ENCODE measurements at regions not wholly inside any gene's neighbourhood (a gene's known extent, or its start where the extent isn't known, plus 50 kb on each side); places are given as distances from the start of the nearest gene placed in this dataset.

- Histone ChIP-seq H3K4me3 (ENCODE audit: insufficient read depth, low read length, poor library complexity, severe bottlenecking) (no peak overlapping the region), H3K9me2 (replicated peaks; ENCODE audit: insufficient read depth, low read length) (no peaks in the 10 kb centered on the region), H4K20me1 (ENCODE audit: low read depth, low read length) (no peaks in the 10 kb centered on the region), H3K27ac (ENCODE audit: low read depth, low read length) (no peak overlapping the region), H3K9ac (ENCODE audit: low read length) (no peak overlapping the region), H3F3A (ENCODE audit: insufficient read depth) (no peaks in the 10 kb centered on the region), H3K4me2 (ENCODE audit: low read depth, low read length, poor library complexity, severe bottlenecking) (no peak overlapping the region), H2AFZ (ENCODE audit: low read depth, low read length, severe bottlenecking) (no peak overlapping the region), H3K36me3 (ENCODE audit: low read length) (no peaks in the 10 kb centered on the region), H3K27me3 (ENCODE audit: low read length) (no peaks in the 10 kb centered on the region), H3K9me3 (ENCODE audit: insufficient read depth, low read length) (no peaks in the 10 kb centered on the region), H3K79me2 (ENCODE audit: insufficient read depth, low read length) (no peaks in the 10 kb centered on the region)
- TF ChIP-seq, protein P1, sequence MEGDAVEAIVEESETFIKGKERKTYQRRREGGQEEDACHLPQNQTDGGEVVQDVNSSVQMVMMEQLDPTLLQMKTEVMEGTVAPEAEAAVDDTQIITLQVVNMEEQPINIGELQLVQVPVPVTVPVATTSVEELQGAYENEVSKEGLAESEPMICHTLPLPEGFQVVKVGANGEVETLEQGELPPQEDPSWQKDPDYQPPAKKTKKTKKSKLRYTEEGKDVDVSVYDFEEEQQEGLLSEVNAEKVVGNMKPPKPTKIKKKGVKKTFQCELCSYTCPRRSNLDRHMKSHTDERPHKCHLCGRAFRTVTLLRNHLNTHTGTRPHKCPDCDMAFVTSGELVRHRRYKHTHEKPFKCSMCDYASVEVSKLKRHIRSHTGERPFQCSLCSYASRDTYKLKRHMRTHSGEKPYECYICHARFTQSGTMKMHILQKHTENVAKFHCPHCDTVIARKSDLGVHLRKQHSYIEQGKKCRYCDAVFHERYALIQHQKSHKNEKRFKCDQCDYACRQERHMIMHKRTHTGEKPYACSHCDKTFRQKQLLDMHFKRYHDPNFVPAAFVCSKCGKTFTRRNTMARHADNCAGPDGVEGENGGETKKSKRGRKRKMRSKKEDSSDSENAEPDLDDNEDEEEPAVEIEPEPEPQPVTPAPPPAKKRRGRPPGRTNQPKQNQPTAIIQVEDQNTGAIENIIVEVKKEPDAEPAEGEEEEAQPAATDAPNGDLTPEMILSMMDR (IDR thresholded peaks at IDR 0.05; ENCODE audit: insufficient read depth, low read length, poor library complexity, severe bottlenecking) = no peak
- TF ChIP-seq EZH2phosphoT487 (conservative IDR thresholded peaks at IDR 0.05; ENCODE audit: low read length) = no peak
Observed at GRCh38 chr18:44497311-44497710, 183.4 kb upstream of the SETBP1 start.

GRCh38 chr18:44497757-44498490 lies 182.8 kb upstream of the SETBP1 start:
- no peaks in the 10 kb centered on the region for H3F3A ChIP-seq (ENCODE audit: insufficient read depth)
- no peaks in the 10 kb centered on the region for H3K79me2 ChIP-seq (ENCODE audit: insufficient read depth, low read length)
- no peaks in the 10 kb centered on the region for H4K20me1 ChIP-seq (ENCODE audit: low read depth, low read length)
- no peak overlapping the region for H3K27ac ChIP-seq (ENCODE audit: low read depth, low read length)
- no peak overlapping the region for H2AFZ ChIP-seq (ENCODE audit: low read depth, low read length, severe bottlenecking)
- no peaks in the 10 kb centered on the region for H3K36me3 ChIP-seq (ENCODE audit: low read length)
- TF ChIP-seq, protein P1 (IDR thresholded peaks at IDR 0.05; ENCODE audit: insufficient read depth, low read length, poor library complexity, severe bottlenecking) = no peak
- no peak for TF ChIP-seq EZH2phosphoT487 (conservative IDR thresholded peaks at IDR 0.05; ENCODE audit: low read length)
- H3K9me2 ChIP-seq (replicated peaks; ENCODE audit: insufficient read depth, low read length) = no peaks in the 10 kb centered on the region
- H3K27me3 ChIP-seq (ENCODE audit: low read length) = no peaks in the 10 kb centered on the region
- no peak overlapping the region for H3K9ac ChIP-seq (ENCODE audit: low read length)
- H3K4me3 ChIP-seq (ENCODE audit: insufficient read depth, low read length, poor library complexity, severe bottlenecking) = no peak overlapping the region
- H3K4me2 ChIP-seq (ENCODE audit: low read depth, low read length, poor library complexity, severe bottlenecking) = no peak overlapping the region
- no peaks in the 10 kb centered on the region for H3K9me3 ChIP-seq (ENCODE audit: insufficient read depth, low read length)

- Histone ChIP-seq H3K9me3 (ENCODE audit: insufficient read depth, low read length) (no peaks in the 10 kb centered on the region), H4K20me1 (ENCODE audit: low read depth, low read length) (no peaks in the 10 kb centered on the region), H3K27ac (ENCODE audit: low read depth, low read length) (no peak overlapping the region), H3F3A (ENCODE audit: insufficient read depth) (no peaks in the 10 kb centered on the region), H3K36me3 (ENCODE audit: low read length) (no peaks in the 10 kb centered on the region), H3K4me2 (ENCODE audit: low read depth, low read length, poor library complexity, severe bottlenecking) (no peak overlapping the region), H2AFZ (ENCODE audit: low read depth, low read length, severe bottlenecking) (no peak overlapping the region), H3K9me2 (replicated peaks; ENCODE audit: insufficient read depth, low read length) (no peaks in the 10 kb centered on the region), H3K4me3 (ENCODE audit: insufficient read depth, low read length, poor library complexity, severe bottlenecking) (no peak overlapping the region), H3K79me2 (ENCODE audit: insufficient read depth, low read length) (no peaks in the 10 kb centered on the region), H3K9ac (ENCODE audit: low read length) (no peak overlapping the region), H3K27me3 (ENCODE audit: low read length) (no peaks in the 10 kb centered on the region)
- no peak for TF ChIP-seq EZH2phosphoT487 (conservative IDR thresholded peaks at IDR 0.05; ENCODE audit: low read length)
- TF ChIP-seq, protein P1 (IDR thresholded peaks at IDR 0.05; ENCODE audit: insufficient read depth, low read length, poor library complexity, severe bottlenecking) = no peak
Observed at GRCh38 chr18:44500808-44501610, 179.7 kb upstream of the SETBP1 start.

Data from SU-DHL-6 (cell line).